ENCODE measurements at regions not wholly inside any gene's neighbourhood (a gene's known extent, or its start where the extent isn't known, plus 50 kb on each side); places are given as distances from the start of the nearest gene placed in this dataset.
"Not testable (repeated sequence)": the region's sequence is repeated elsewhere in the genome, so short reads cannot be mapped to it uniquely, and the experiment has no call there.

GRCh38 chr14:41051801-41052200 lies 554.9 kb upstream of the LRFN5 start:
- DNase-seq = no peak

GRCh38 chr14:41047763-41048162 lies 558.9 kb upstream of the LRFN5 start:
- no peak for DNase-seq

- no peak for DNase-seq
Measured at GRCh38 chr14:41037388-41037787, 569.3 kb upstream of the LRFN5 start.

GRCh38 chr14:41034969-41035368 lies 571.7 kb upstream of the LRFN5 start:
- no peak for DNase-seq

GRCh38 chr14:41022932-41023331 lies 583.7 kb upstream of the LRFN5 start:
- DNase-seq = no peak

GRCh38 chr14:41016213-41016612 lies 590.5 kb upstream of the LRFN5 start:
- no peak for DNase-seq

GRCh38 chr14:41000350-41000749 lies 606.3 kb upstream of the LRFN5 start:
- no peak for DNase-seq

GRCh38 chr14:40989260-40989659 lies 617.4 kb upstream of the LRFN5 start:
- no peak for DNase-seq

- DNase-seq = no peak
Measured at GRCh38 chr14:40987481-40987880, 619.2 kb upstream of the LRFN5 start.

GRCh38 chr14:40986655-40987054 lies 620.0 kb upstream of the LRFN5 start:
- DNase-seq = no peak

- DNase-seq = no peak
Measured at GRCh38 chr14:40985584-40985983, 621.1 kb upstream of the LRFN5 start.

GRCh38 chr14:40983604-40984003 lies 623.1 kb upstream of the LRFN5 start:
- DNase-seq = no peak

GRCh38 chr14:40981247-40981646 lies 625.4 kb upstream of the LRFN5 start:
- DNase-seq = no peak

- DNase-seq = not testable (repeated sequence)
Measured at GRCh38 chr14:40960257-40960656, 646.4 kb upstream of the LRFN5 start.

GRCh38 chr14:40955131-40955505 lies 651.6 kb upstream of the LRFN5 start:
- no peak for DNase-seq

GRCh38 chr14:40954448-40955130 lies 652.1 kb upstream of the LRFN5 start:
- not testable (repeated sequence) for DNase-seq

GRCh38 chr14:40944521-40944920 lies 662.2 kb upstream of the LRFN5 start:
- no peak for DNase-seq

- no peak for DNase-seq
Measured at GRCh38 chr14:40936861-40937260, 669.8 kb upstream of the LRFN5 start.

- DNase-seq = no peak
Measured at GRCh38 chr14:40920380-40920779, 686.3 kb upstream of the LRFN5 start.

GRCh38 chr14:40911141-40911540 lies 695.5 kb upstream of the LRFN5 start:
- DNase-seq = no peak

GRCh38 chr14:40909906-40910305 lies 696.8 kb upstream of the LRFN5 start:
- no peak for DNase-seq

- DNase-seq = no peak
Measured at GRCh38 chr14:40903709-40904108, 703.0 kb upstream of the LRFN5 start.

- DNase-seq = no peak
Measured at GRCh38 chr14:40899435-40899834, 707.2 kb upstream of the LRFN5 start.

- no peak for DNase-seq
Measured at GRCh38 chr14:40894846-40895245, 711.8 kb upstream of the LRFN5 start.

GRCh38 chr14:40889126-40889525 lies 717.5 kb upstream of the LRFN5 start:
- DNase-seq = no peak
